ENCODE measurements at regions not wholly inside any gene's neighbourhood (a gene's known extent, or its start where the extent isn't known, plus 50 kb on each side); places are given as distances from the start of the nearest gene placed in this dataset.

DNA sequence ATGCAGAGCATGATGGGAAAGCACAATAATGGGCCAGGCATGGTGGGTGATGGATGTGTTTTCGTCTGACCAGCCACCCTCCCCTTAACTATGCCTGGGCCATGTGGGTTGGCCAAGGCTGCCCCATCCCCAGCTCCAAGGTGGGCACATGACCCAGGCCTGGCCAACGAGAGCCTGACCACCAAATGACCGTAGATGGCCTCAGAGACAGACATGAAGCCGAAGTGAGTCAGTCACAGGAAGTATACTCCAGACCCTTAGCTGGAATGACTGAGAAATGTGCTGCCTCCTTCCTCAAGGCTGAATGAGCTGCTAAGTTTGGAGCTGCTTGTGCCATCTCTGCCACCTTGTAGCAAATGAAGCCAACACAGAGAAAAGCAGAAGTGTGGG, 233.6 kb downstream of the BCL11B start:
- DNase-seq = no peak

DNA sequence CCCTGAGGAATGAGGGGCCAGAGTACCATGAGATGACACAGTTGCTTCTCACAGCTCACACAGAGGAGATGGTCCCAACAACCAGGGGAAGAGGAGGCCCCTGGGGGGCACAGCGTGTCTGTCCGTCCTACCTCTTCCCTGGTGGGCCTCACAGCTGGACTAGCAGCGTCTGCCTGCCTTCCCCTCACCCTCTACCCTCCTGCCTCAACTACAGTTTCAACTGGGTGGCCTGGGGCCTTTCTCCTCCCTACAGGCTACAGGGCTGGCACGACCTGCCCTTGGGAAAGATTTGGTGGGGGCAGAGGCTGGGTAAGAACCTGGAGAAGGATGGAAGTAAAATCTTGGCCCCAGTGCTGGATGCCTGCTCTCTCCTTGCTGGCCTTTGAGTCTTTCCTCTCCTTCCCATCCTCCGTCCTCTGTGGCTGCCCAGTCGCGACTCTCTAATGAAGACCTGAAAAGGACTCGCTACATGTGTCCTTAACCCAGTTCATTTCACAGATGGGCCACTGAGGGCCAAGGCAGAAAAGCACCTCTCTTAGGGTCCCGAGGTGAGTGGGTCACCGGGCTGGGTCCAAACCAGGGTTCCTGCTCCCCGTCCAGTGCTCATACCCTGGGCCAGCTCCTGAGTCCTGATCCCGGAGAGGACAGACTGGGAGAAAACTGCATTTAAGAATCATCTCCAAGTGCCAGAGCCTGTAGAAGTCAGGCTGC, 232.5 kb downstream of the BCL11B start:
- DNase-seq = no peak

DNA sequence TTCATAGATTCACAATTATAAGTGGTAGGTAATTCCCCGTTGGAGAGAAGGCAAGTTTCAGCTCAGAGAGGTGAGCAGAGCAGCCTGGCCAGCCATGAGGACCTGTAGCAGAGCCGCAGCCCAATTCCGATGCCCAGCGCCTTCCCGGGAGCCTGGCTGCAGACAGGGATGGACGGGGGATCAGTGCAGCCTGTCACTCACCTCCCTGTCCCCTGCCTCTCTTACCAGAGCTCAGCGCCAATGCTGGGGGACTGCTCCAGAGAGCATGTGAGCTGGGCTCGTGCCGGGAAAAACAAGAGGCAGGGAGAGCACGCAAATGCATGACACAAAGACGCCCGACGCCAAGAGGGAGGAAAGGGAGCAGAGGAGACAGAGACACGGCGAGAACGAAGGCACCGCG, 231.9 kb downstream of the BCL11B start:
- DNase-seq = no peak

DNA sequence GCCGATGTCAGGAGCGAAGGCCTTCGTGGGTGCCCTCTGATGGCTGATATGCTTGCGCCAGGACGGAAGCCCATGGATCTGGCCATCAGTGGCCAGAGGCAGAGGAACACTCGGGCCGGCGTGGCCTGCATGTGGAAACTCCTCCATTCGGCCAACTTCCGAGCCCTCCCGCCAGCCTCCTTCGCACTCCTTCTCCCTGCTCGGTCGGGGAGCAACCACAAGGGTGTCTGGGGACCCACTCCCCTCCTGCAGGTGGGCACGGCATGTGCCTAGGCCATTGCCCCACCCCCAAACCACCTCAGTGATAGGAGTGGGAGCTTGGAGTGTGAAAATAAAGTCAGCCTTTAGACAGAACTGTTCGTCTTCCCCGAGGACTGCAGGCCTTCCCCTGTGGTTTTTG, 231.3 kb downstream of the BCL11B start:
- no peak for DNase-seq

DNA sequence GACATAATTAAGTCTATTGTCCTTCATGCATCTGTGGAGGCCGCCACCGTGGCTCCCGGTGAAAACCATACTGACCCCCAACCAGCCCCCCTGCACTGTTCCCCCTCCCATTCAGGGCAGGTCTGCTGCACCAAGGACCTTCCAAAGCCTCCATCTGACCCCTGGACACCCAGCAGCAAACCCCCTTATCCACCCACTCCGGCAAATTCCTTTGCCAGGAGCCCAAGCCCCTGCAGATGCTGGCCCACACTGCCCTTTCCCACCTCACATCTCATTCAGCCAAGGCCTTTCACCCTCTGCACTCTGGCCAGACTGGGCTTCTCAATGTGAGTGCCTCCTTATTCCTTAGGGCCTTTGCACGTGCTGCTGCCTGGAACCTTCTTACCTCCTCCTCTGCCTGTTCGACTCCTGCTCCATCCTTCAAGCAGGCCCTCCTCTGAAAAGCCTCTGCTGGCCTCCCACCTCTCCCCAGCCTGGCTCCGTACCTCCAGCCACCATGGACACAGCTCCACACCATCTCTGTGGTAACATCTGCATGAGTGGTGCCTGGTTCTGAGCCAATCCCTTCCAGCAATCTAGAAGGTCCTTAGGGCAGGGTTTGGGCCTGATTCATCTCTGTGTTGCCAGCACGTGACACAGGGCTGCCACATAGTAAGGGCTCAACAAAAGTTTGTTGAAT, 230.7 kb downstream of the BCL11B start:
- no peak for DNase-seq

DNA sequence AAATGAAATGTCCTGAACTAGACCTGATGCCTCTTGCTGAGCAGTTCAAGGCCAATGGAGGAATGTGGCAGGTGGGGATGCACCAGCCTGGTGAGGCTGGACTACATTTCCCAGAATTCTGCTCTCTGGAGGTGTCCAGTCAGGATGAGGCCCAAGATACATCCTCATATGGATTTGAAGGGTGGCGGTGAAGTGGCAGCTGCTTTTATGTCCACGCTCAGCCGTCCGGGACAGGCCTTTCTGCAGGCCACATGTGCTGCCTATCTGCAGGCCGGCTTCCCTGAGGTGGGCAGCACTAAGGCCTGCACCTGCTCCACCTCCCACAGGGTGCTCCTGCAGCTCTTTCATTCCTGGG, 230.2 kb downstream of the BCL11B start:
- DNase-seq = no peak

DNA sequence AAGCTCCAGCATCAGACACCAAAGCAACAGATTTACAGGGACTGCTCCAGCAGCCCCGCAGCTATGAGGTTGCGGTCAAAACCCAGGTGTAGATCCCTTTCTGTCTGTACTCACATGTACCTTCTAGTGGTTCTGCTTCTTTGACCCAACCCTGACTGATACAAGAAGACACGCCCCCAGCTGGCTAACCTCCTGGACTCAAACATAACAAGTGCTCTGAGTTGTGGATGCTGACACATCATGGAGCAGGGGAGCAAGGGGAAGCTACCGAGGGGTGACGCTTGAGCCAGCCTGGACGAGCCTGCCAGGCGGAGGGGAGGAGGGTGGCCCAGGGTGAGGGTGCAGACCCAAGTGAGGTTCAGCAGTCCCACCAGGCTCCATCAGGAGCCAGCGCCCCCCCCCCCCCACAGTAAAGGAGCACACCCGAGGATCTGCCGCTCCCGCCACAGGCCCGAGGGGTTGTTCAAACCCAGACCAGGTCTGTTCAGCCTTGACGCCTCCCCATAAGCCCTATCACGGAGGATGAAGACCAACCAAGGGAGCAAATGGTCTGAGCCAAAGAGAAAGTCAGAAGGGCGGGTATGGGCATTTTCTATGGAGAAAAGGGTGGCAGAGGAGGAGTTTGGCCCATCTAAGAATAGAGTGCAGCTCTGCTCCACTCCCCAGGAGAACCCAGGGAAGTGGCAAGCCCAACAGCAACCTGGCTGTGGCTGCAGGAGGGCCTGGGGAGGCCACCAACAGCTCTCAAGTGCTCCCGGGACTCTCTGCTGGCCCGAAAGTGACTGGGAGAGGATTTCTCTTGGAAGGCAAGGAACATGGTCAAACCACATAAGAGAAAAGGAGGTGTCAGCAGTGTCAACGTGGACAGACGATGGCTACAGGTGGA, 229.4 kb downstream of the BCL11B start:
- DNase-seq = no peak

DNA sequence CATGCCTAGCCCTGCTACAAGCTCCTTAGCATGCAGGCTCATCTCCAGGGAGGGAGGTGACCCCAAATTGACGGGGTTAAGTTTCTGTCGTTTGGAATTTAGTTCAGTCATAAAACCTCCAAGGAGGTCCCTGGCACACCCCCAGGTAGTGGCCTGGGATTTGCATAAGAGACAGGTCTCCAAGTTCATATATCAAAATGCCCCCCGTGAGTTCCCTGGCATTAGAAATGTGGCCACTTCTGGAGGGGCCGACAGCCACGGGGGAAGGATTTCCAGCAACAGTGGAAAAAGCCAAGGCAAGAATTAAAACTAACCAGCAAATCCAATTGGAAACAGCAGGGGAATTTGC, 228.8 kb downstream of the BCL11B start:
- DNase-seq = no peak

DNA sequence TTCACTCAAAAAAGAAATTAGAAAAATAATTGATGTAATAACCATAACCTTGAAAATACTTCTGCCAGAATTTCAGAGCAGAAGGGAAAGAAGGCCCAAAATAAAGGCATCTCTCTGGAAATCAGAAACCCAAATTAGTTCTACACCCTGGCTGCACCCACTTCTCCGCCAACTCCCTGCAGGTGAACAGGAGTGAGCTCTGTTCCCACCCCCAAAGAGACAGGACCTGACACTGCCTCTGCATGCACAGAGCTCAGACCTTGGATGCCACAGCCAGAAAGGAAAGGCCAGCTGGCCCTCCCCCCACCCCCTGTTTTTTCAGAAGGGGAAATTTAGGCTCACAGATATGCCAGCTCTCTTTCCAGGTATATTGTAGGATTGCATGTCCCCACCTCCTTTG, 228.2 kb downstream of the BCL11B start:
- no peak for DNase-seq

DNA sequence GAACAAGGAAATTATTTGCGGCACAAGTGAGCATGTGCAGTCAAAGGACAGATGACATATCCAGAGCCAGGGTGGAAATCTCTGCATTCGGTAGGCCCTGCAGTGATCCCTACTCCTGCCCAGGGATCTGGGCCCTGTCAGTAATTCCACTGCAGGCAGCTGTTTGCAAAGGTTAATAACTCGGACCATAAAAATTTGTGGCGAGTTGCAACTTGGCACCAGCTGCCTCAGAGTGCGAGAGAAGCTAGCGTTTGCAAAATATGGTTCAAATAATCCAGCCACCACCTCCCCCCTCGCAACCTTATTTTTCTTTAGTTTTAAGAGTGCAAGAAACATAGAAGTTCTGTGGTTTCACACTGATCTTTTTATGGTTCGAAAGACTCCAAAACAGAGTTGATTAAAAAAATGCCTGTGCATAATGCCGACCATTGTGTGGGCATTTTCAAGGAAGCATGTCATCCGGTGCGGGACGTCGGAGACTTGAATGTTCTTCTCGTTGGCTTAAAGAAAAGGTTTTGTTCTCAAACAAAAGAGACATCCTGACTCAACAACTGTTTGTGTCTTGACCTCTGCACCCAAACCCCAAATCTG, 224.5 kb downstream of the BCL11B start:
- DNase-seq = no peak

DNA sequence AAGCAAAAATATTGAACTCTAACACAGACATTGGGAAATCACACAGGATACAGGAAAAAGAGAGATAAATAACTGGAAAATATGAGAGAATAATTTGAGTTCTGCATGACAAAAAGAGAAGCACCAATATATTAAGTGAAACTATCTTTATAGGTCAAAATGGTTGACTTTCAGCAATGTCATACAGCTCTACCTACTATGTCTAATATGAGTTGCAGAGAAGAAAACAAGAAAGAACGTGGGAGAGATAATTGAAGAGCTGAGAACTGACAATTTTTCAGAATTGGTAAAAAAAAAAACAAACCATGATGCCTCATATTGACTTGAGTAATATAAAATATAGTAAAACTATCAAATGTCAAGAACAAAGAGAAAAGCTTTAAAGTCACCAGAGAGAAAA, 221.7 kb downstream of the BCL11B start:
- no peak for DNase-seq

DNA sequence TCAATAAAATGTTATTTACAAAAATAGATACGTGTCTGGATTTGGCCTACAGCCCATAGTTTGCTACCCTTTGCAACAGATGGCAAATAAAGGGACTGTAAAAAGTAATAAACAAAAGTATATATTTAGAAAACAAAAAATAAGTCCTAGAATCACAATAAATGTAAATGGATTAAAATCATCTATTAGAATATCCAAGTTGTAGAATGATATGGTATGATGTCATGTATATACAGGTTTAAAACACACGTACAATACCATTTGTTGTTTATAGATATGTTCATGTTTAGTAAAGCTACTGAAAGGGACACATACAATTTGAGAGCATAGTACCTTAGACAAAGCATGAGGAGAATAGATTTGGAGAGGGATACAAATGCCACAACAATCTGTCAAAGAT, 219.5 kb downstream of the BCL11B start:
- DNase-seq = no peak

DNA sequence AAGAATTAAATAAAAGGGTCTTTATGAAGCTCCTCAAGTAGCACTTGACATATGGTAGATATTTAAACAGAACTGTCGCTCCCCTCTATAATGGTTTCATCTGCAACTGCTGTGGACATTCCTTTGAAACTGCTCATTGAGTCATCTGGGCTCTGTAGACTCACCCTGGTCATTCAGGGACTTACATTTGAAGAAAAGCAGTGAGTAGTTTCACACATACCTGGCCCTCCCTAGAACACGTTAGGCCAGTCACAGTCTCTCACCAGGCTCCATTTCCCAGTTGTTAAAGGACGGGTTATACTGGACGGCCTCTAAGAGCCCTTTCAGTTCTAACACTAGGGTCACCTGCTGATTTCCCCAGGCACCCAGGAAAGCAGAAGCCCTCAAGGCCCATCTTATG, 217.0 kb downstream of the BCL11B start:
- DNase-seq = no peak

DNA sequence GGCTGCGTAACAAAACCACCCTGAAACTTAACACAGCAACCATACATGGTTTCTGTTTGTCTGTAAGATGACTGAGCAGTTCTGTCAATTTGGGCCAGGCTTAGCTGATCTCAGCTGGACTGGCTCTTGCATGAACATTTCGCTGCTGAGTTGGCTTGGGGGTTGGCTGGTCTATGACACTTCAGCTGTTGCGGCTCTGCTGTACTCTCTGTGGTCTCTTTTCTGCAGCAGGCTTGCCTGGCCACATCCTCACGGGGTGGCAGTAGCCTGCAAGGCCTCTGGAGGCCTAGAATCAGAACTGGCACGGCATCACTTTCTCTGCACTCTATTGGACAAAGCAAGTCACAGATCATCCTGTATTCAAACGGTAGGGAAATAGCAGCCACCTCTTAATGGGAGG, 216.2 kb downstream of the BCL11B start:
- DNase-seq = no peak

DNA sequence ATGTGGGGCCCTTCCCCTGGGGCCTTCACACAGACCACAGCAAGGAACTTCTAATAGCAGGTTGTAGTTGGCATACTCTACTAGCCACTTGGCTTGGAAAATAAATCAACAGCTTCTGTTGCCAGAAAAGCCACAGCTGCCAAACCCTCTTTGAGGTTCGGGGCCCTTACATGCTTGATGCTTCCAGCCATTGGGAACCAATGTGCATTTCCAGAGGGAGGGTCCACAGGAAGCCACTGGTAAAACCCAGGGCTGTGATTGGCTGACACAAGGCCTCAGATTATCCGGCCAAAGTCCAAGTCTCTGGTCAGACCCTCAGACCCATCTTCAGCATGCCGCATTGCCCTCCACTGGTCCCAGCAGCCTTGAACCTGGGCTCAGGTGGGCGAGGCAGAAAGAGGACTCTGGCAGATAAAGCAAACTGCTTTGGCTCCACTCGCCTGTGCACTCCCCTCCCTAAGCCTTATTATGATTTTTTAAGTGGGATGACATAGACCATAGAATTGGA, 214.4 kb downstream of the BCL11B start:
- DNase-seq = no peak

DNA sequence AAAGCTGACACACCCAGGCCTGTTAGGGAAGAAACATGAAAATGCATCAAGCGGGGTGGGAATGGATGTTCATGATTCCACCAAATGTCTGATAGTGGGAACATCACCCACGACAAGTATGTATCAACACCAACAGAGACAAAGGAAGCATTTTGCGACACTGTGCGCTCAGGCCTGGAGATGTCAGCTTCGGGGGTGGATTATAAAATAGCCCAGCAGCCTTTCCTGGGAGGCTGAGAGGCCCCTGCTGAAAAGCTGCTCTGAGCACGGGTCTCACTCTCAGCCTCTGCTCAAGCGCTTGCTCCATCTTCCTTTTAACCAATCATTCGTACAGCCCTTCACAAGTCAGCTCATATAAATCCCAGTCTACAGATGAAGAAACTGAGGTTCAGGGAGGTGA, 213.5 kb downstream of the BCL11B start:
- no peak for DNase-seq

DNA sequence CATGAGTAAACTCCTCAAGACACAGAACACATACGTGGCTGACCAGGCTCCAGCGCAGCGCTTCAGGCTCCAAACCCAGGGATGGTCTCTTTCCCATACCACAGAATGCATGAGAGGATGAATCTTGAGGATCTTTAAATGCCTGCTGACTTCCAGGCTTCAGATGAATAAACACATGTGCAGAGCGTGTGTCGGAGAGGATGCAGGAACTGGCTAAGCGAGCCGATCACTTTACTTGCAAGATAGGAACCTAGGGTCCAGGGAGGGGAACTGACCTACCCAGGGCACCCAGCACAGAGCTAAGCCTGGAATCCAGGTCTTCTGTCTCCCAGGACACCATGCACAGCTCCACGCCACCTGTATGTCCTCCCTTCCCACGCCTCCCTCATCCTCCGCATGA, 209.8 kb downstream of the BCL11B start:
- DNase-seq = no peak

DNA sequence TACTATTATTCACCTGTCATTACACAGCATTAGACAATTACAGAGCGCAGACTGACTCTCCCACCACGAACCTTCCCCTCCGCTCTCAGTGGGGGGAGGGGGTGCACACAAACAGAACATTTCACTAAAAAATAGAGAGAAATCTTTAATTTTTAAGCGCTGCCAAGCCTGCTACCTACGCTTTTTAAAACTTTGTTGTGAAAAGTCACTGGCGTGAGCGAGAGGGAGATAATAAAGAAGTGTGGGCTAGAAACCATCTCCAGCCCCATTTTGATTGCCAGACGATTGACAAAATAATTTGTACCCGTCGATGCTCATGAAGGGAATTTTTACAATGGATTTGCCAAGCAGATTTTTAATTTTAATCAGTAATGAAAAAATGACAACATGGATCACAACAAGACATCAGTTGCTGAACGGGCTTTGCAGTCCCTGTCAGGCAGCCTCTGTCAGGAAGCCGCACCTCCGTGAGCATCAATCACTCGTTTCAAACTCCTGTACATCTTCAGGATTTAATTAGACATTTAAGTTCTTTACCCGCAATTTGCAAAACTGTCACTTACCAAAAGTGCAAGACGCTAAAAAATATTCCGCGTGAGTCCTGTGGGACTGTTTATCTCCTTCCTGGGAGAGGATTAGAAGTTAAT, 209.1 kb downstream of the BCL11B start:
- no peak for DNase-seq

DNA sequence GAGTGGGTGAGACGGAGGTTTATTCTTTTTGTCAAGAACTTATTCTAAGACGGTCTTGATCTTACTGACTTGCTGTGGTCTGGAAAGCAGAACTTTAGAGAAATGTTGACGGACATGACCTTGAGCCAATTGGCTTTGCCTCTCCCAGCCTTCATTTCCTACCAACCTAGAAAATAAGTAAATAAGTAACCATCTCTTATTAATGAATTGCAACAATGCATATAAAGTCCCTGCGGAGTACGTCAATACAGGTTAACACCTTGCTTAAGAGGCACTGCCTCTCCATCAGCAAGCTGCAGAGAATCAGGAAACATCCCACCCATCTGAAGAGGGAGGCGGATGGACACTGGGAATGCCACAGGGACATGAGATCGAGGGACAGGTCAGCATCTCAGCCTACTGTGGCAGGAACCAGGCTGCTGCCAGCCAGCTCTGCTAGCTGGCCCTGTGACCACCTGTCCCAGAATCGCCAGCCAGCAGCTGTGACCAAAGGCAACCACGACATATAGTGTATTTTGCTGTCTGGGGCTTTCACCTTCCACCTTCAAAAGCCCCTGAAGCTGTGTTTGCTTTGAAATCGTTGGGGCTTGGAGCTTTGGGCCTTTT, 208.3 kb downstream of the BCL11B start:
- no peak for DNase-seq

DNA sequence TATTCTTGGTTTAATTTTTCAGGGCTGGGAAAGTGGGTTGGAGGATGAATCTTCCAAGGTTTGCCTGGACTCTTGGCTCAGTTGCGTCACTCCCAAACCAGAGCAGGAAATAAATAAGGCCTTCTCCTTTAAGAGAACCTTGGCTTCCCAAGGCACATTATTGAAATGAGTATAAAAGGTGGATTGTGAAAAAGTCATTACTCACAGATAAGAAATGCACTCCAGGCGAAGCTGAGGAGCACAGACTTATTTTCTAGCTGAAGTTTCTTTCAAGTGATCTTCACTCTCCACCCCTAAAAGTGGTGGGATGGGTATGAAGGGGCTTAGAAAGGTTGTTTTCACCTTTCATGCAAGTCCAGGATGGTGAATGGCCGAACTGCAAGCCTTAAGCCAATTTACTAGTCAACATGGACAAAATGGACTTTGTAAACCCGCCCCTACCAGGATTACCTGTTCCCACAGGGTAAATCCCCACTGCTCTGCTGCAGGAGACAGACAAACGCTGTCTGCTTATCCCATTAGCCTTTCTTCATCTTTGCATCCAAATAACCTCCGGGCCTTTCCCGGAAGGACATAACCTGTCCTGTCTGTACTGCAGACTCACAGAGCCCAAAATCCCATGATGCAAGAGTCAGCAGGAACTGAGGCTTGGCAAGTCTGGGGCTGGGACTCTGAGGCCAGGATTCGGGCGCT, 207.6 kb downstream of the BCL11B start:
- no peak for DNase-seq

DNA sequence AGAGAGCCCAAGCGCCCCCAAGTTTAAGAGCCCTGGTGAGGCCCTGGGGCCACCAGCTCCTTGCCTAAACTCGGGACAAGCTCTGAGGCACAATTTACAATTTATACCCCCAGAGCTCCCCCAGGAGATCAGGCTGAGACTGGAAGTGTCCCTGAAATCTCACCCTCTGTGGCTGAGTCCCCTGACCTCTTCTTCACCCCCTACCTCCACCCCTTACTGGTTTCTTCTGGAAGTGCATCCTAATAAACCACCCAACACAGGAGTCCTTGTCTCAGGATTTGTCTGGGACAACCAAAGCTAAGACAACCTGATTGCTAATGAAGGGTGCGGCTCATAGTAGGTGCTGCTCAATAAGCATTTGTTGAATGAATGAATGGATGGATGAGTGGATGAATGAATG, 206.4 kb downstream of the BCL11B start:
- no peak for DNase-seq

DNA sequence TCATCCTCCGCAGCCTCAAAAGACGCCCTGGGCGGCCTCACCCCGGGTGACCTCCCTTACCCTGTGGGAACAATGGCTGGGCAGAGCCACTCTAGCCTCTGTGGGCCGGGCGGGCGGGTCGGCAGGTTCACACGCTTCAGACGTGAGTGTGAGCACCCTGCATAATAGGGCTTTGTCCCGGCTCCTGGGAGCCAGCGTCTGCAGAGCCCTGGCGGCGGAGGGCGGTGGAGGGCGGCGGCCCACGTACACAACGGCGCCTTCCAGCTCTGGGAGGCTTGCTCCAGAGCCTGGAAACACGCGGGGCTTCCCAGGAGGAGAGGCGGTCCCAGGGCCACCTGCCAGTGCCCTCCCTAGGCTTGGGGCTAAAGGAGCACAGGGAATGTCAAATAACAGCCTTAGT, 205.6 kb downstream of the BCL11B start:
- DNase-seq = no peak
